ENCODE measurements at regions not wholly inside any gene's neighbourhood (a gene's known extent, or its start where the extent isn't known, plus 50 kb on each side); places are given as distances from the start of the nearest gene placed in this dataset.
"Not testable (repeated sequence)": the region's sequence is repeated elsewhere in the genome, so short reads cannot be mapped to it uniquely, and the experiment has no call there.

- no peaks in the 10 kb centered on the region for H3K36me3 ChIP-seq (ENCODE audit: insufficient read depth, low read length)
- H3K9me3 ChIP-seq (ENCODE audit: low read length): no peaks in the 10 kb centered on the region
- no peaks in the 10 kb centered on the region for H3K79me2 ChIP-seq (replicated peaks; ENCODE audit: insufficient read depth, low read length)
- no peak overlapping the region for H3K4me2 ChIP-seq (ENCODE audit: low read length)
- TF ChIP-seq POLR2AphosphoS5 (IDR thresholded peaks at IDR 0.05) (no peak), MXI1 (conservative IDR thresholded peaks at IDR 0.05; ENCODE audit: poor library complexity, severe bottlenecking) (no peak), EZH2 (IDR thresholded peaks at IDR 0.05; ENCODE audit: borderline replicate concordance, insufficient read depth, low read length, poor library complexity, severe bottlenecking) (no peak), TAF1 (IDR thresholded peaks at IDR 0.05; ENCODE audit: low read depth) (no peak), CTCF (IDR thresholded peaks at IDR 0.05; ENCODE audit: poor library complexity, severe bottlenecking) (no peak), RAD21 (conservative IDR thresholded peaks at IDR 0.05) (no peak), EP300 (conservative IDR thresholded peaks at IDR 0.05; ENCODE audit: poor library complexity, severe bottlenecking) (no peak), SMC3 (conservative IDR thresholded peaks at IDR 0.05; ENCODE audit: poor library complexity) (no peak)
- TF ChIP-seq, protein P1, sequence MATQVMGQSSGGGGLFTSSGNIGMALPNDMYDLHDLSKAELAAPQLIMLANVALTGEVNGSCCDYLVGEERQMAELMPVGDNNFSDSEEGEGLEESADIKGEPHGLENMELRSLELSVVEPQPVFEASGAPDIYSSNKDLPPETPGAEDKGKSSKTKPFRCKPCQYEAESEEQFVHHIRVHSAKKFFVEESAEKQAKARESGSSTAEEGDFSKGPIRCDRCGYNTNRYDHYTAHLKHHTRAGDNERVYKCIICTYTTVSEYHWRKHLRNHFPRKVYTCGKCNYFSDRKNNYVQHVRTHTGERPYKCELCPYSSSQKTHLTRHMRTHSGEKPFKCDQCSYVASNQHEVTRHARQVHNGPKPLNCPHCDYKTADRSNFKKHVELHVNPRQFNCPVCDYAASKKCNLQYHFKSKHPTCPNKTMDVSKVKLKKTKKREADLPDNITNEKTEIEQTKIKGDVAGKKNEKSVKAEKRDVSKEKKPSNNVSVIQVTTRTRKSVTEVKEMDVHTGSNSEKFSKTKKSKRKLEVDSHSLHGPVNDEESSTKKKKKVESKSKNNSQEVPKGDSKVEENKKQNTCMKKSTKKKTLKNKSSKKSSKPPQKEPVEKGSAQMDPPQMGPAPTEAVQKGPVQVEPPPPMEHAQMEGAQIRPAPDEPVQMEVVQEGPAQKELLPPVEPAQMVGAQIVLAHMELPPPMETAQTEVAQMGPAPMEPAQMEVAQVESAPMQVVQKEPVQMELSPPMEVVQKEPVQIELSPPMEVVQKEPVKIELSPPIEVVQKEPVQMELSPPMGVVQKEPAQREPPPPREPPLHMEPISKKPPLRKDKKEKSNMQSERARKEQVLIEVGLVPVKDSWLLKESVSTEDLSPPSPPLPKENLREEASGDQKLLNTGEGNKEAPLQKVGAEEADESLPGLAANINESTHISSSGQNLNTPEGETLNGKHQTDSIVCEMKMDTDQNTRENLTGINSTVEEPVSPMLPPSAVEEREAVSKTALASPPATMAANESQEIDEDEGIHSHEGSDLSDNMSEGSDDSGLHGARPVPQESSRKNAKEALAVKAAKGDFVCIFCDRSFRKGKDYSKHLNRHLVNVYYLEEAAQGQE (IDR thresholded peaks at IDR 0.05; ENCODE audit: borderline replicate concordance): no peak
- no peak overlapping the region for H3K27ac ChIP-seq (ENCODE audit: low read length)
- no peak overlapping the region for H2AFZ ChIP-seq (ENCODE audit: low read depth, low read length)
- no peaks in the 10 kb centered on the region for H4K20me1 ChIP-seq (ENCODE audit: insufficient read depth)
- H3K9ac ChIP-seq (ENCODE audit: low read length): no peak overlapping the region
- no peak overlapping the region for H3K4me3 ChIP-seq (ENCODE audit: low read length)
- no peaks in the 10 kb centered on the region for H3K27me3 ChIP-seq (ENCODE audit: insufficient read depth, low read depth, low read length)
- no peaks in the 10 kb centered on the region for H3K9me2 ChIP-seq (ENCODE audit: insufficient read depth, low read length)
- no peaks in the 10 kb centered on the region for H3F3A ChIP-seq (ENCODE audit: insufficient read depth, low read length, poor library complexity, severe bottlenecking)
Measured at GRCh38 chr13:54261856-54262255, 1233.2 kb downstream of the OLFM4 start.

GRCh38 chr13:54263868-54264267 is 1235.3 kb downstream of the OLFM4 start:
- no peaks in the 10 kb centered on the region for H3K36me3 ChIP-seq (ENCODE audit: insufficient read depth, low read length)
- H3F3A ChIP-seq (ENCODE audit: insufficient read depth, low read length, poor library complexity, severe bottlenecking): no peaks in the 10 kb centered on the region
- no peak overlapping the region for H3K4me2 ChIP-seq (ENCODE audit: low read length)
- H2AFZ ChIP-seq (ENCODE audit: low read depth, low read length): no peak overlapping the region
- H3K27me3 ChIP-seq (ENCODE audit: insufficient read depth, low read depth, low read length): no peaks in the 10 kb centered on the region
- H3K9ac ChIP-seq (ENCODE audit: low read length): no peak overlapping the region
- H3K4me3 ChIP-seq (ENCODE audit: low read length): no peak overlapping the region
- no peaks in the 10 kb centered on the region for H3K9me2 ChIP-seq (ENCODE audit: insufficient read depth, low read length)
- H3K9me3 ChIP-seq (ENCODE audit: low read length): no peaks in the 10 kb centered on the region
- H3K27ac ChIP-seq (ENCODE audit: low read length): no peak overlapping the region
- TF ChIP-seq SMC3 (conservative IDR thresholded peaks at IDR 0.05; ENCODE audit: poor library complexity): no peak
- H4K20me1 ChIP-seq (ENCODE audit: insufficient read depth): no peaks in the 10 kb centered on the region
- H3K79me2 ChIP-seq (replicated peaks; ENCODE audit: insufficient read depth, low read length): no peaks in the 10 kb centered on the region

GRCh38 chr13:54267253-54267668 is 1238.6 kb downstream of the OLFM4 start:
- not testable (repeated sequence) for H3K4me2 ChIP-seq (ENCODE audit: low read length)

GRCh38 chr13:54268013-54268695 is 1239.5 kb downstream of the OLFM4 start:
- H3K27me3 ChIP-seq (ENCODE audit: insufficient read depth, low read depth, low read length); H2AFZ ChIP-seq (ENCODE audit: low read depth, low read length); H3F3A ChIP-seq (ENCODE audit: insufficient read depth, low read length, poor library complexity, severe bottlenecking); H3K36me3 ChIP-seq (ENCODE audit: insufficient read depth, low read length); H3K9me3 ChIP-seq (ENCODE audit: low read length); H4K20me1 ChIP-seq (ENCODE audit: insufficient read depth); H3K79me2 ChIP-seq (replicated peaks; ENCODE audit: insufficient read depth, low read length); H3K9ac ChIP-seq (ENCODE audit: low read length); H3K4me3 ChIP-seq (ENCODE audit: low read length); H3K9me2 ChIP-seq (ENCODE audit: insufficient read depth, low read length); H3K27ac ChIP-seq (ENCODE audit: low read length); H3K4me2 ChIP-seq (ENCODE audit: low read length): not testable (repeated sequence)

More at GRCh38 chr13:54267253-54267668, 1238.6 kb downstream of the OLFM4 start:
- H3K9me3 ChIP-seq (ENCODE audit: low read length); H3K9me2 ChIP-seq (ENCODE audit: insufficient read depth, low read length); H3K4me3 ChIP-seq (ENCODE audit: low read length); H3K9ac ChIP-seq (ENCODE audit: low read length); H3K27ac ChIP-seq (ENCODE audit: low read length); H3K36me3 ChIP-seq (ENCODE audit: insufficient read depth, low read length); H3K27me3 ChIP-seq (ENCODE audit: insufficient read depth, low read depth, low read length); H3F3A ChIP-seq (ENCODE audit: insufficient read depth, low read length, poor library complexity, severe bottlenecking); H3K79me2 ChIP-seq (replicated peaks; ENCODE audit: insufficient read depth, low read length); H2AFZ ChIP-seq (ENCODE audit: low read depth, low read length); H4K20me1 ChIP-seq (ENCODE audit: insufficient read depth): not testable (repeated sequence)
